ENCODE measurements at regions not wholly inside any gene's neighbourhood (a gene's known extent, or its start where the extent isn't known, plus 50 kb on each side); places are given as distances from the start of the nearest gene placed in this dataset.

- no peak for TF ChIP-seq SIX5 (IDR thresholded peaks at IDR 0.05; ENCODE audit: low read depth, low read length)
- TF ChIP-seq NANOG (IDR thresholded peaks at IDR 0.05; ENCODE audit: insufficient read depth, low read depth, low read length, poor library complexity, severe bottlenecking) = no peak
- no peak for TF ChIP-seq JUN (IDR thresholded peaks at IDR 0.05; ENCODE audit: low read depth, low read length)
Observed at GRCh38 chr12:73106896-73107295, 834.7 kb downstream of the TRHDE start (continued).

All from H1 (cell line).